HG02798 (cell line): ENCODE measurements at regions not wholly inside any gene's neighbourhood (a gene's known extent, or its start where the extent isn't known, plus 50 kb on each side); places are given as distances from the start of the nearest gene placed in this dataset.

Experiments
- ATAC-seq: cut with Tn5 transposase; IDR thresholded peaks from one replicate; pipeline ENCODE4 v1.9.1; 2021; ENCODE audit warnings: mild to moderate bottlenecking; ENCODE audit not compliant: unreplicated experiment, poor library complexity

GRCh38 chr14:42407153-42407552 lies 800.5 kb downstream of the LRFN5 start:
- ATAC-seq, result peak; percentile 60

GRCh38 chr14:42391146-42391834 lies 784.6 kb downstream of the LRFN5 start:
- ATAC-seq, result peak; percentile 88

GRCh38 chr14:42378880-42379279 lies 772.2 kb downstream of the LRFN5 start:
- ATAC-seq, result no peak

- no peak for ATAC-seq
Measured at GRCh38 chr14:42378274-42378673, 771.6 kb downstream of the LRFN5 start.

GRCh38 chr14:42374332-42374731 lies 767.7 kb downstream of the LRFN5 start:
- no peak for ATAC-seq

- no peak for ATAC-seq
Measured at GRCh38 chr14:42370056-42370455, 763.4 kb downstream of the LRFN5 start.

GRCh38 chr14:42368234-42368633 lies 761.6 kb downstream of the LRFN5 start:
- ATAC-seq, result no peak

- peak; percentile 77 for ATAC-seq
Measured at GRCh38 chr14:42353315-42353714, 746.6 kb downstream of the LRFN5 start.

GRCh38 chr14:42335918-42336317 lies 729.2 kb downstream of the LRFN5 start:
- ATAC-seq, result no peak

GRCh38 chr14:42334931-42335330 lies 728.3 kb downstream of the LRFN5 start:
- ATAC-seq, result no peak

GRCh38 chr14:42323426-42323825 lies 716.8 kb downstream of the LRFN5 start:
- ATAC-seq, result no peak

- ATAC-seq, result no peak
Measured at GRCh38 chr14:42322531-42323284, 716.0 kb downstream of the LRFN5 start.

- ATAC-seq, result no peak
Measured at GRCh38 chr14:42319996-42320395, 713.3 kb downstream of the LRFN5 start.

- ATAC-seq, result no peak
Measured at GRCh38 chr14:42316693-42317092, 710.0 kb downstream of the LRFN5 start.

GRCh38 chr14:42311876-42312275 lies 705.2 kb downstream of the LRFN5 start:
- ATAC-seq, result no peak

- no peak for ATAC-seq
Measured at GRCh38 chr14:42307239-42307825, 700.7 kb downstream of the LRFN5 start.

GRCh38 chr14:42299692-42300091 lies 693.0 kb downstream of the LRFN5 start:
- ATAC-seq, result peak; percentile 72

- no peak for ATAC-seq
Measured at GRCh38 chr14:42293180-42293579, 686.5 kb downstream of the LRFN5 start.

- ATAC-seq, result peak; percentile 48
Measured at GRCh38 chr14:42277840-42278239, 671.2 kb downstream of the LRFN5 start.

- ATAC-seq, result no peak
Measured at GRCh38 chr14:42269234-42269633, 662.6 kb downstream of the LRFN5 start.

- ATAC-seq, result no peak
Measured at GRCh38 chr14:42248131-42248530, 641.5 kb downstream of the LRFN5 start.
